Fibroblast of pulmonary artery (primary cell): ENCODE measurements at regions not wholly inside any gene's neighbourhood (a gene's known extent, or its start where the extent isn't known, plus 50 kb on each side); places are given as distances from the start of the nearest gene placed in this dataset.
A peak's percentile ranks its signal among the peaks of the same experiment; 100 is the strongest.

Experiments
- DNase-seq: peaks from one replicate; pipeline ENCODE4 v3.0.0-alpha.2; 2010; ENCODE audit warnings: low read depth
- H3K4me3 ChIP-seq: replicated peaks from 2 replicates; pipeline ENCODE4 v1.5.1; 2011; ENCODE audit warnings: low read depth, mild to moderate bottlenecking, control low read depth, low read length, moderate library complexity
- CTCF ChIP-seq: IDR thresholded peaks from 2 replicates; pipeline ENCODE4 v1.5.1; 2011; ENCODE audit warnings: mild to moderate bottlenecking, control low read depth, low read length, inconsistent platforms; ENCODE audit errors: missing control alignments

- no peak for DNase-seq
- no peak overlapping the region for H3K4me3 ChIP-seq
- peak; percentile 8 for TF ChIP-seq CTCF
These were observed 193.6 kb upstream of the BANK1 start for GRCh38 chr4:101596781-101597552.

- no peak overlapping the region for H3K4me3 ChIP-seq
- DNase-seq: no peak
- TF ChIP-seq CTCF: no peak
These were observed 195.9 kb upstream of the BANK1 start for GRCh38 chr4:101594588-101594987.

- DNase-seq: peak; percentile 10
- TF ChIP-seq CTCF: no peak
- no peak overlapping the region for H3K4me3 ChIP-seq
These were observed 196.9 kb upstream of the BANK1 start for GRCh38 chr4:101593666-101594065.

GRCh38 chr4:101584306-101584705, 206.2 kb upstream of the BANK1 start:
- no peak for TF ChIP-seq CTCF

GRCh38 chr4:101563126-101563525, 215.8 kb upstream of the PPP3CA start:
- H3K4me3 ChIP-seq: no peak overlapping the region
- no peak for TF ChIP-seq CTCF
- DNase-seq: peak; percentile 28

More at GRCh38 chr4:101584306-101584705, 206.2 kb upstream of the BANK1 start:
- no peak for DNase-seq
- no peak overlapping the region for H3K4me3 ChIP-seq

GRCh38 chr4:101556842-101557241, 209.5 kb upstream of the PPP3CA start:
- no peak overlapping the region for H3K4me3 ChIP-seq
- no peak for TF ChIP-seq CTCF
- DNase-seq: no peak

DNA sequence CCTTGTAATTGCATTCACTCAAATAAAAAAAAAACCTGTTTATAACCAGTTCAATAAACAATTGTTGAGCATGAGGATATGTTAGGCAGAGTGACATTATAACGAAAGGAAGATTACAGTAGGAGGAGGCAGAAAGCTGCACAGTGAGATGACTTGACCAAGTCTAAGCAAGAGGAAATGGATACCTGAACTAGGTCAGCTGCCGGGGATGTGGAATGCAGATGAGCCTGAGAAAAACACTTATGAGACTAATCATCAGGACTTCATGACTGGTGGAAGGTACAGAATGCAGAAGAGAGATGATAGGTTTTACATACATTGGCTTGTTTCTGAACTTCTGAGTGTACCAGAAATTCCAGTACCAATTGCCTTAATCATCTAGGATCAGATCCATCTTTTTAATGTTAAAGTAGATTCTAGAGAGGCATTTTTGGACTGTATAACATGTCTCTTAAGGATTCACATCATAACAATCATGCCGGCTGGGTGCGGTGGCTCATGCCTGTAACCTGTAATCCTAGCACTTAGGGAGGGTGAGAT, 208.1 kb upstream of the PPP3CA start:
- no peak overlapping the region for H3K4me3 ChIP-seq
- no peak for DNase-seq
- no peak for TF ChIP-seq CTCF
